Fibroblast of pulmonary artery (primary cell): ENCODE measurements at regions not wholly inside any gene's neighbourhood (a gene's known extent, or its start where the extent isn't known, plus 50 kb on each side); places are given as distances from the start of the nearest gene placed in this dataset.
A peak's percentile ranks its signal among the peaks of the same experiment; 100 is the strongest.

Source experiments
- DNase-seq: peaks from one replicate; pipeline ENCODE4 v3.0.0-alpha.2; 2010; ENCODE audit warnings: low read depth
- H3K4me3 ChIP-seq: replicated peaks from 2 replicates; pipeline ENCODE4 v1.5.1; 2011; ENCODE audit warnings: low read depth, mild to moderate bottlenecking, control low read depth, low read length, moderate library complexity
- CTCF ChIP-seq: IDR thresholded peaks from 2 replicates; pipeline ENCODE4 v1.5.1; 2011; ENCODE audit warnings: mild to moderate bottlenecking, control low read depth, low read length, inconsistent platforms; ENCODE audit errors: missing control alignments

GRCh38 chr4:152165146-152165545 lies 370.7 kb downstream of the FBXW7 start:
- no peak for TF ChIP-seq CTCF
- DNase-seq, result peak; percentile 4
- H3K4me3 ChIP-seq, result no peak overlapping the region

GRCh38 chr4:152164561-152164960 lies 371.3 kb downstream of the FBXW7 start:
- no peak for TF ChIP-seq CTCF
- H3K4me3 ChIP-seq, result no peak overlapping the region

GRCh38 chr4:152162331-152162697 lies 373.6 kb downstream of the FBXW7 start:
- DNase-seq, result peak; percentile 4
- TF ChIP-seq CTCF, result no peak
- H3K4me3 ChIP-seq, result no peak overlapping the region

More at GRCh38 chr4:152164561-152164960, 371.3 kb downstream of the FBXW7 start:
- DNase-seq, result no peak

GRCh38 chr4:152161676-152162330 lies 374.1 kb downstream of the FBXW7 start:
- no peak for TF ChIP-seq CTCF
- DNase-seq, result peak; percentile 26
- no peak overlapping the region for H3K4me3 ChIP-seq

GRCh38 chr4:152160225-152160800 lies 375.6 kb downstream of the FBXW7 start:
- no peak overlapping the region for H3K4me3 ChIP-seq
- DNase-seq, result no peak
- no peak for TF ChIP-seq CTCF

GRCh38 chr4:152159773-152160172 lies 376.1 kb downstream of the FBXW7 start:
- no peak for DNase-seq
- TF ChIP-seq CTCF, result no peak
- H3K4me3 ChIP-seq, result no peak overlapping the region

- TF ChIP-seq CTCF, result no peak
- DNase-seq, result no peak
- H3K4me3 ChIP-seq, result no peak overlapping the region
Measured at GRCh38 chr4:152158225-152158624, 377.7 kb downstream of the FBXW7 start.
